ENCODE measurements at regions not wholly inside any gene's neighbourhood (a gene's known extent, or its start where the extent isn't known, plus 50 kb on each side); places are given as distances from the start of the nearest gene placed in this dataset.

DNA sequence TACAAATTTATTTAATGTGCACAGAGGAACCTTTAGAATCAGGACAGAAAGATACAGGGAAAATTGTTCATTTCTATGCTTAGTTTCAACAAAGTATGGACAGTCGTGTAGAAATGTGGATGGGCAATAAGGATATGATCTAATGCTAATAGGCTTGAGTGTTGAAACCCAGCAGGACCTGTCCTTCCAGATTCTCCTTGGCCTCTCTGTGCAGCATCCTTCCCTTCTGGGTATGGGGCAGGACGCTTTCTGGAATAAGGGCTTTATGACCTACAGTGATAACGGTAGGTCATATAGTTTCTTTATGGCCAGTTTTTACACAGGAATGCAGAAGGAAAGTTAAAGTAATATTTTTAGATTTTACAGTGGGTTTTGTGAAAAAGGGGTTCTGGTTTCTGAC is 698.1 kb downstream of the SI start:
- intact Hi-C loops (cut with micrococcal nuclease): no loop called here
- POLR2A ChIA-PET (ENCODE audit: partially characterized antibody): no interaction called here
- H3K4me1 Mint-ChIP-seq: no peaks in the 10 kb centered on the region
- CTCF ChIA-PET (ENCODE audit: partially characterized antibody): no interaction called here
- H3K36me3 Mint-ChIP-seq: no peaks in the 10 kb centered on the region
- no peaks in the 10 kb centered on the region for H3K27me3 Mint-ChIP-seq
- H3K4me3 ChIP-seq (ENCODE audit: low read length in 2 of 2): no peak overlapping the region
- H3K4me3 Mint-ChIP-seq: no peak overlapping the region
- H3K27ac ChIP-seq (ENCODE audit: low read depth, low read length): no peak overlapping the region
- no peak overlapping the region for H3K27ac Mint-ChIP-seq
- H3K27me3 ChIP-seq (ENCODE audit: insufficient read depth, low read length): no peaks in the 10 kb centered on the region
- no peak for DNase-seq
- no peaks in the 10 kb centered on the region for H3K9me3 ChIP-seq (ENCODE audit: control insufficient read depth in 1 of 2, low read length in 2 of 2)
- H3K36me3 ChIP-seq (ENCODE audit: insufficient read depth, low read length): no peaks in the 10 kb centered on the region
- H3K9me3 Mint-ChIP-seq: peaks cover 0 to 5% (median 3%) of the 10 kb centered on the region in 8 donors
- no peaks in the 10 kb centered on the region for H3K4me1 ChIP-seq (ENCODE audit: insufficient read depth, low read length)

DNA sequence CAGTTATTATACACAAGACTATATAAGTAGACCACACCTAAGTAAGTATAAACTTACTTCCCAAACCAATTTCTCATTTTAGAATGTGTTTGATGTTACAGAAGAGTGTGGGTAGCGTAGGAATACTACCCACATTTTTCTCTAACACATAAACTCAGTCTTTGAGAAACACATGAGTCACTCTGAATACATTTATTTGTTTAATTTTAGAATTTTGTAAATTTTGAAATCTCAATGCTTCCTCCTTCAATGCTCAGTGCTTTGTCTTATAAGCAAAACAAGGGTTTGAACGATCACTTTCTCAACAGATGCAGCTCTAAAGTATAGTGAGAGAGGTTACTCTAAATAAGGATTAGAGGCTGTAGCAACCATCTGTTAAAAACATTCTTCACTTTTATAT is 700.8 kb downstream of the SI start:
- ChIA-PET CTCF (ENCODE audit: partially characterized antibody) (no interaction called here), POLR2A (ENCODE audit: partially characterized antibody) (no interaction called here)
- Mint-ChIP-seq H3K36me3 (no peaks in the 10 kb centered on the region), H3K4me1 (no peaks in the 10 kb centered on the region), H3K27ac (no peak overlapping the region), H3K9me3 (peaks cover 0 to 5% (median 3%) of the 10 kb centered on the region in 8 donors), H3K27me3 (no peaks in the 10 kb centered on the region), H3K4me3 (no peak overlapping the region)
- Histone ChIP-seq H3K4me1 (ENCODE audit: insufficient read depth, low read length) (no peaks in the 10 kb centered on the region), H3K36me3 (ENCODE audit: insufficient read depth, low read length) (no peaks in the 10 kb centered on the region), H3K4me3 (ENCODE audit: low read length in 2 of 2) (no peak overlapping the region), H3K27me3 (ENCODE audit: insufficient read depth, low read length) (no peaks in the 10 kb centered on the region), H3K9me3 (ENCODE audit: control insufficient read depth in 1 of 2, low read length in 2 of 2) (no peaks in the 10 kb centered on the region), H3K27ac (ENCODE audit: low read depth, low read length) (no peak overlapping the region)
- DNase-seq: no peak
- intact Hi-C loops (cut with micrococcal nuclease): no loop called here

DNA sequence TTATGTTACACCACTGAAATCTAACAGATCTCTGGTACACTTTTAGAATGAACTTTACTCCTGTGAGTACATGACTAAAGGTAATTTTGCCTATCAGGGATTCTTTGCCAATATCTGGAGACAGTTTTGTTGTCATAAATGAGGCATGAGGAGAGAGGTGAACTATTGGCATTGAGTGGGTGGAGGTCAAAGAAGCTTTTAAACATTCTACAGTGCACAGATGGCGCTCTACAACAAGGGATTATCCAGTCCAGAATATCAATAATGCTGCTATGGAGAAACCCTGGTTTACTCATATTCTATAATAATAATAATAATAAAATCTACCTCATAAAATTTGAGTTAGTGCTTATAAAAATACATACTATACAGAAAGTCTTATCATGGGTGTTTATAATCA is 702.3 kb downstream of the SI start:
- H3K27ac ChIP-seq (ENCODE audit: low read depth, low read length): no peak overlapping the region
- Mint-ChIP-seq H3K9me3 (peaks cover 0 to 7% (median 3%) of the 10 kb centered on the region in 8 donors), H3K4me3 (no peak overlapping the region), H3K27me3 (no peaks in the 10 kb centered on the region), H3K36me3 (no peaks in the 10 kb centered on the region), H3K4me1 (no peaks in the 10 kb centered on the region), H3K27ac (no peak overlapping the region)
- H3K4me1 ChIP-seq (ENCODE audit: insufficient read depth, low read length): no peaks in the 10 kb centered on the region
- intact Hi-C loops (cut with micrococcal nuclease): no loop called here
- ChIA-PET CTCF (ENCODE audit: partially characterized antibody) (no interaction called here), POLR2A (ENCODE audit: partially characterized antibody) (no interaction called here)
- no peak for DNase-seq
- H3K4me3 ChIP-seq (ENCODE audit: low read length in 2 of 2): no peak overlapping the region
- no peaks in the 10 kb centered on the region for H3K36me3 ChIP-seq (ENCODE audit: insufficient read depth, low read length)
- H3K27me3 ChIP-seq (ENCODE audit: insufficient read depth, low read length): no peaks in the 10 kb centered on the region
- H3K9me3 ChIP-seq (ENCODE audit: control insufficient read depth in 1 of 2, low read length in 2 of 2): no peaks in the 10 kb centered on the region

DNA sequence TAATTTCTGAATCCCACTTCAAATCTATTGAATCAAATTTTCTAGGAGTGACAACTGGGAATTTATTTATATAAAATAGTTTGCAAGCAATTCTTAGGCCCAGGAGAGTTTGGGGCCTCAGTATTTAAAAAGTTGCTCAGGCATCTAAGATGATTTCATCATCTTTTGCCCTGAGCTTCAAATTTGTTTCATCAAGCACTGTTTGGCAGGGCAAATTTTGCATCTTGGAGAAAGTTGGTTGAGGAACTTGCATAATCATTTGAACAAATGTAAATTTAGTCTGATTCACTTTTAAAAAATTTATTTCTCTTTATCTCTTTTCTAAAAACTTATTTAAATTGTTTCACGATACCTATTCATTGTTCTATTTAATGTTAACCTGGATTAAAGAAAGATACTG is 702.8 kb downstream of the SI start:
- Mint-ChIP-seq H3K27me3 (no peaks in the 10 kb centered on the region), H3K27ac (no peak overlapping the region), H3K4me1 (no peaks in the 10 kb centered on the region), H3K4me3 (no peak overlapping the region), H3K36me3 (no peaks in the 10 kb centered on the region), H3K9me3 (peaks cover 0 to 7% (median 3%) of the 10 kb centered on the region in 8 donors)
- DNase-seq: no peak
- Histone ChIP-seq H3K36me3 (ENCODE audit: insufficient read depth, low read length) (no peaks in the 10 kb centered on the region), H3K27me3 (ENCODE audit: insufficient read depth, low read length) (no peaks in the 10 kb centered on the region), H3K9me3 (ENCODE audit: control insufficient read depth in 1 of 2, low read length in 2 of 2) (no peaks in the 10 kb centered on the region), H3K27ac (ENCODE audit: low read depth, low read length) (no peak overlapping the region), H3K4me1 (ENCODE audit: insufficient read depth, low read length) (no peaks in the 10 kb centered on the region), H3K4me3 (ENCODE audit: low read length in 2 of 2) (no peak overlapping the region)
- ChIA-PET POLR2A (ENCODE audit: partially characterized antibody) (no interaction called here), CTCF (ENCODE audit: partially characterized antibody) (no interaction called here)
- intact Hi-C loops (cut with micrococcal nuclease): no loop called here

DNA sequence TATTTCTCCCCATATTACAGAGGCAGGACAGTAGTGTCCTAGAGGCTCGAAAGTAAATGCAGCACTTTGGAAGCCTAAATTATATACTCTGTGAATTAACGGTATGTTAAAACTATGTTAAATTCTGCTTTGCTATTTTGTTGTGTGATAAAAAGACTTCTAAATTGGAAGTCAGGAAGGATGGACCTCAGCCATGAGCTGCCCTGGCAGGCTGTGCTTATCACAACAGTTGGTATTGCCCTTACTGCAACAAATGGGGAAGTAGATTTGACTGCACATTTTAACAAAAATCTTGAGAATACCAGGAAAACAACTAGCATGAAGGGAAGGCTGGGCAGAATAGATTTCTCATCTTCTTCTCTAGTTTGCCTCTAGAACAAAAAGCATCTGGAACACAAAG is 706.6 kb downstream of the SI start:
- POLR2A ChIA-PET (ENCODE audit: partially characterized antibody): no interaction called here
- peaks cover 0 to 15% (median 5%) of the 10 kb centered on the region in 8 donors for H3K9me3 Mint-ChIP-seq

DNA sequence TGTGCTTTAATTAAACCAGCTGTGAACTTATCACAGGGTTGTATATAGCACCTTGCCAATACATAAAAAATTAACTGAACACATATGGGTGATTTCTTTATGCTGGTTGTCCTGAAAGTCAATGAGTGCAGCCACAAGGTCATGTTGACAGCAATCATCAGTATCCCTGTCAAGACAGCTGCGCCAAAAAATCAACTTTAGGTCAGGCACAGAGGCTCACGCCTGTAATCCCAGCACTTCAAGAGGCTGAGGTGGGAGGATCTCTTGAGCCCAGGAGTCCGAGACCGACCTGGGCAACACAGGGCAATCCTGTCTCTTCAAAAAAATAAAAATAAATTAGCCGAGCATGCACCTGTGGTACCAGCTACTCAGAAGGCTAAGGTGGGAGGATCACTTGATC is 707.3 kb downstream of the SI start:
- Mint-ChIP-seq H3K4me1 (no peaks in the 10 kb centered on the region), H3K27me3 (no peaks in the 10 kb centered on the region), H3K4me3 (no peak overlapping the region), H3K36me3 (no peaks in the 10 kb centered on the region), H3K9me3 (peaks cover 0 to 14% (median 5%) of the 10 kb centered on the region in 8 donors), H3K27ac (no peak overlapping the region)
- intact Hi-C loops (cut with micrococcal nuclease): no loop called here
- Histone ChIP-seq H3K4me3 (ENCODE audit: low read length in 2 of 2) (no peak overlapping the region), H3K27ac (ENCODE audit: low read depth, low read length) (no peak overlapping the region), H3K36me3 (ENCODE audit: insufficient read depth, low read length) (no peaks in the 10 kb centered on the region), H3K4me1 (ENCODE audit: insufficient read depth, low read length) (no peaks in the 10 kb centered on the region), H3K27me3 (ENCODE audit: insufficient read depth, low read length) (no peaks in the 10 kb centered on the region), H3K9me3 (ENCODE audit: control insufficient read depth in 1 of 2, low read length in 2 of 2) (no peaks in the 10 kb centered on the region)
- ChIA-PET POLR2A (ENCODE audit: partially characterized antibody) (no interaction called here), CTCF (ENCODE audit: partially characterized antibody) (no interaction called here)
- DNase-seq: no peak

More for the DNA sequence above, 706.6 kb downstream of the SI start:
- Mint-ChIP-seq H3K36me3 (no peaks in the 10 kb centered on the region), H3K4me3 (no peak overlapping the region), H3K27me3 (no peaks in the 10 kb centered on the region), H3K4me1 (no peaks in the 10 kb centered on the region), H3K27ac (no peak overlapping the region)
- Histone ChIP-seq H3K27me3 (ENCODE audit: insufficient read depth, low read length) (no peaks in the 10 kb centered on the region), H3K9me3 (ENCODE audit: control insufficient read depth in 1 of 2, low read length in 2 of 2) (no peaks in the 10 kb centered on the region), H3K4me1 (ENCODE audit: insufficient read depth, low read length) (no peaks in the 10 kb centered on the region), H3K27ac (ENCODE audit: low read depth, low read length) (no peak overlapping the region), H3K36me3 (ENCODE audit: insufficient read depth, low read length) (no peaks in the 10 kb centered on the region), H3K4me3 (ENCODE audit: low read length in 2 of 2) (no peak overlapping the region)
- CTCF ChIA-PET (ENCODE audit: partially characterized antibody): no interaction called here
- DNase-seq: no peak
- intact Hi-C loops (cut with micrococcal nuclease): no loop called here

DNA sequence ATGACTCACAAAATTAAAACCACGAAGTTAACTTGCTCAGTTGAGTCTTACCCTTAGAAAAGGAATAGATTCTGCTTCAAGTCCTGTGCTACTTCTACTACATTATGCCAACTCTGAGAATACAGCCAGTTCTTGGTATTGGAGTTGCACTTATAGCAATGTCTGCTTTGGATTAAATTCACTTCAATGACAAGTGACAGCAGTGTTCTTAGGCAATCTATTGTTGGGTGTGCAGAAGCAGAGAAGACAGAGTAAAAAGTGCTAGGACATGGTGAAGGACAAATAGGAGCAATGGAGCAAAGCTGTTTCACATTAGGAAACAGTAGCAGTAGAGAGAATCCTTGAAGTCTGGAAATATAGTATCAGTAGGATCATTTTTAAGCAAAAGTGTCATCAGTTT is 713.1 kb downstream of the SI start:
- Mint-ChIP-seq H3K27ac (no peak overlapping the region), H3K36me3 (no peaks in the 10 kb centered on the region), H3K4me3 (no peak overlapping the region), H3K27me3 (no peaks in the 10 kb centered on the region), H3K4me1 (no peaks in the 10 kb centered on the region), H3K9me3 (peaks cover 0 to 8% (median 3%) of the 10 kb centered on the region in 8 donors)
- H3K9me3 ChIP-seq (ENCODE audit: control insufficient read depth in 1 of 2, low read length in 2 of 2): no peaks in the 10 kb centered on the region
- no peak for DNase-seq
- CTCF ChIA-PET (ENCODE audit: partially characterized antibody): no interaction called here
- no peaks in the 10 kb centered on the region for H3K36me3 ChIP-seq (ENCODE audit: insufficient read depth, low read length)
- no peaks in the 10 kb centered on the region for H3K27me3 ChIP-seq (ENCODE audit: insufficient read depth, low read length)
- intact Hi-C loops (cut with micrococcal nuclease): no loop called here
- H3K27ac ChIP-seq (ENCODE audit: low read depth, low read length): no peak overlapping the region
- no peaks in the 10 kb centered on the region for H3K4me1 ChIP-seq (ENCODE audit: insufficient read depth, low read length)
- POLR2A ChIA-PET (ENCODE audit: partially characterized antibody): no interaction called here
- no peak overlapping the region for H3K4me3 ChIP-seq (ENCODE audit: low read length in 2 of 2)

DNA sequence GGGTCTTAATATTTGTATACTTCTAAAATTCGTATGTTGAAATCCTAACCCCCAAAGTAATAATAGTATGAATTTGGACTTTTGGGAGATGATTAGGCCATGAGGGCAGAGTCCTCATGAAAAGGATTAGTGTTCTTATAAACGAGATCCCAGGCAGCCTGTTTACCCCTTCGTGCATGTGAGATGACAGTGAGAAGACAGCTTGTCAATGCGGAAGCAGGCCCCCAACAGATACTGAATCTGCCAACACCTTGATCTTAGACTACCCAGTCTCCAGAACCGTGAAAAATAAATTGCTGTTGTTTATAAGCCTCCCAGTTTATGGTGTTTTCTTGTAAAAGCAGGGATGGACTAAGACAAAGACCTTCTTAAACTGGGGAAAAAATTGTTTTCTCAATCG is 714.2 kb downstream of the SI start:
- Mint-ChIP-seq H3K9me3 (peaks cover 0 to 4% (median 3%) of the 10 kb centered on the region in 8 donors), H3K36me3 (no peaks in the 10 kb centered on the region), H3K27ac (no peak overlapping the region), H3K4me1 (no peaks in the 10 kb centered on the region), H3K27me3 (no peaks in the 10 kb centered on the region), H3K4me3 (no peak overlapping the region)
- Histone ChIP-seq H3K36me3 (ENCODE audit: insufficient read depth, low read length) (no peaks in the 10 kb centered on the region), H3K4me1 (ENCODE audit: insufficient read depth, low read length) (no peaks in the 10 kb centered on the region), H3K9me3 (ENCODE audit: control insufficient read depth in 1 of 2, low read length in 2 of 2) (no peaks in the 10 kb centered on the region), H3K27ac (ENCODE audit: low read depth, low read length) (no peak overlapping the region), H3K4me3 (ENCODE audit: low read length in 2 of 2) (no peak overlapping the region), H3K27me3 (ENCODE audit: insufficient read depth, low read length) (no peaks in the 10 kb centered on the region)
- ChIA-PET POLR2A (ENCODE audit: partially characterized antibody) (no interaction called here), CTCF (ENCODE audit: partially characterized antibody) (no interaction called here)
- no peak for DNase-seq
- intact Hi-C loops (cut with micrococcal nuclease): no loop called here

Data from CD4-positive, alpha-beta memory T cell (primary cell).